Umbilical cord (tissue), 1 donor: ENCODE measurements at regions not wholly inside any gene's neighbourhood (a gene's known extent, or its start where the extent isn't known, plus 50 kb on each side); places are given as distances from the start of the nearest gene placed in this dataset.

ENCODE experiments used
- DNase-seq: peaks from one replicate; pipeline ENCODE4 v3.0.0-alpha.2; 2015; ENCODE audit warnings: low spot score

DNA sequence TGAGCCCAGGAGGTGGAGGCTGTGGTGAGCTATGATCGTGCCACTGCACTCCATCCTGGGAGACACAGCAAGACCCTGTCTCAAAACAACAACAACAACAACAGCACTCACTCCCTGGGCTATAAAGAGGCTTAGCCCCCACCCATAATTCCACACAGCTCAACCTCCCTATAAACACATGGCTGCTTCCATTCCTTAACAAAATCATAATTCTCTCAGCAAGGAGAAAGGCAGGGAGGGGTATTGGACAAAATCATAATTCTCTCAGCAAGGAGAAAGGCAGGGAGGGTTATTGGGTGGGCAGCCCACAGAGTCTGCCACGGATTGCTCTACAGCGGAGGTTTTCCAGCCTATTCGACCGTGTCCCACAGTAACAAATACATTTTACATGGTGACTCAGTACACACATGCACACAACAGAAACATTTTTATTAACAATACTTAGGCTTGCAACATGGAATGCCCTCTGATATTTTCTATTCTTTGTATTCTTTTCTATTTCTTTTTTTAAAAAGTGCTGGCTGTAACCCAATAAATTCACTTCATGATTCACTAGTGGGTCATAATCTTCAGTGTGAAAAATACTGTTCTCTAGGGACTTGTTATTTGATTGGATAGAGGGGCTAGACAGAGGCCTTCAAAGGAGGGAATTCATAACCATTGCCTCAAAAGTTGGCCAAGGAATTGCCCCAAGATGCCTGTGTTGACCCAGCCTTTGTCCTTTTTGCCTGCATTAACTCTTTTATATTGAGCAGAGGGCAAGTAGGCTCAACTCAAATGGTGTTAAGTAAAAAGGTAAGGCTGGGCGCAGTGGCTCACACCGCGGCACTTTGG lies 50.6 kb upstream of the ZMYND8 start:
- DNase-seq: no peak

DNA sequence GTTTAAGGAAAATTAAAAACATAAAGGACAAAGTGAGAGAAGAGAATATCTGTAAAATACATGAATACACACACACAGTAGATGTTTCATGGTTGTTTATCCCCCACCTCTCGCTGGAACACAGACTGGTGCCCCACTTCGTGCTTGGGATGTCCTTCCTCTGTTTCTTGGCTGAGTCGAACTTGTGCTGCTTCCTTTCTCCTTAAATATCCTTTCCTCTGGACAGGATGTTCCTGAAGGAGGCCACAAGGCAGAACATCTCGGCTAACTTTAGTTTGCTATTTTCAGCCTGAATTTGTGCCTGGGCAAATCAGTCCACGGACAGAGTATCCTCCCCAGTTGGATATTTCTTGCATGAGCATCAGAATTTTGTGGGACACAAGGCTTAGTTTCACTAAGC lies 54.7 kb upstream of the ZMYND8 start:
- no peak for DNase-seq

DNA sequence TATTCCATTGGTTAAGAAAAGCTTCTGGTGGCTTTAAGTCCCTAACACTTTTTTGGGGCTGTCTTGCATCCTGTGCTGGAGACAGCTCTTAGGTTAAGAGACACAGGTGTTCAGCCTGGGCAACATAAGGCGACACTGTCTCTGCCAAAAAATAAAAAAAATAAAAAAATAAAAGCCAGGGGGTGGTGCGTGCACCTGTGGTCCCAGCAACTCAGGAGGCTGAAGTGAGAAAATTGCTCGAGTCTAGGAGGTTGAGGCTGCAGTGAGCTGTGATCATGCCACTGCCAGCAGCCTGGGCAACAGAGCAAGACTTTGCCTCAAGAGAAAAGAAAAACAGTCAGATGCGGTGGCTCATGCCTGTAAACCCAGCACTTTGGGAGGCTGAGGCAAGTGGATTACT lies 55.6 kb upstream of the ZMYND8 start:
- DNase-seq: no peak

DNA sequence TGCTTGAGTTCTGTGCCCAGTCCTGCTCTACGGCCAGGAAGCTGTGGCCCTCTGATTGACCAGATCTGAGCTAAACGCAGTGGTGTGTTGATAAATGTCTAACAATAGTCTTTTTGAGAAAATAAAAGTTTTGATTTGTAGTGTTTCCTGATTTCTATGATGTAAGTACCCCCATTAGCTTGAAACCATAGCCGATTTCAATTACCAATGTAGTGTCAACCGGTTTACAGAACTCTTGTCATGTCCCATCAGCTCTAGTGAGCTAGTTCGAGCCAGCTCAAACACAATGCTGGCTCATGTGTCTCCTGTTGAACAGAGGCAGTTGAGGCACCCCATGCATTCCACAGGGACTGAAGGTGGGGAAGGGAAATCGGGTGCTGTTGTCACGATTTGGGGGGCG lies 56.7 kb upstream of the ZMYND8 start:
- no peak for DNase-seq

DNA sequence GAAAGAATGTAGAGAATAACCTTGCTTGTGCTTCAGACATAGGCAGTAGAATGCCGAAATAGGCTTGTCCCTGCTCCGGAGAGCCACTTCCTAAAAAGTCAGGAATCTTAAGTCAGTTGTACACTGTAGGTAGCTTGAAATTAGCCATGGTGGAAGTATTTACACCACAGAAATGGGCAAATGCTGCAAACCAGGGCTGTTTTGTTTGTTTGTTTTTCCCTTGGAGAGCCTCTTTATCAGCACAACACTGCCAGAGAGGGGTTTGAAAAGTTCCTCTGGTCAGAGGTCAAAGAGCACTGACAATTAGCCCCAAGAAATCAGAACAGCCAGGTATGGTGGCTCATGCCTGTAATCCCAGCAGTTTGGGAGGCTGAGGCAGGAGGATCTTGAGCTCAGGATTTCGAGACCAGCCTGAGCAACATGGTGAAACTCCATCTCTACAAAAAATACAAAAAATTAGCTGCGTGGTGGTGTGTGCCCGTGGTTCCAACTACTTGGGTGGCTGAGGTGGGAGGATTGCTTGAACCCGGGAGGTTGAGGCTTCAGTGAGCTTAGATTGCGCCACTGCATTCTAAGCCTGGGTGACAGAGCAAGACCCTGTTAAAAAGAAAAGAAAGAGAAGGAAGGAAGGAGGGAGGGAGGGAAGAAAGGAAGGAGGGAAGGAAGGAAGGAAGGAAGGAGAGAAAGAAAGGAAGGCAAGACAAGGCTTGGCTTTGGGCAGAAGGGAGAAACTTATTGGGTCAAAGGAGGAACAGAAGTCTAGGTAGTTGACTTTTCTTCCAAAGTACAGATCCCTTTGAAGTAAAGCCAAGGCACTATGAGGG lies 61.0 kb upstream of the ZMYND8 start:
- no peak for DNase-seq

DNA sequence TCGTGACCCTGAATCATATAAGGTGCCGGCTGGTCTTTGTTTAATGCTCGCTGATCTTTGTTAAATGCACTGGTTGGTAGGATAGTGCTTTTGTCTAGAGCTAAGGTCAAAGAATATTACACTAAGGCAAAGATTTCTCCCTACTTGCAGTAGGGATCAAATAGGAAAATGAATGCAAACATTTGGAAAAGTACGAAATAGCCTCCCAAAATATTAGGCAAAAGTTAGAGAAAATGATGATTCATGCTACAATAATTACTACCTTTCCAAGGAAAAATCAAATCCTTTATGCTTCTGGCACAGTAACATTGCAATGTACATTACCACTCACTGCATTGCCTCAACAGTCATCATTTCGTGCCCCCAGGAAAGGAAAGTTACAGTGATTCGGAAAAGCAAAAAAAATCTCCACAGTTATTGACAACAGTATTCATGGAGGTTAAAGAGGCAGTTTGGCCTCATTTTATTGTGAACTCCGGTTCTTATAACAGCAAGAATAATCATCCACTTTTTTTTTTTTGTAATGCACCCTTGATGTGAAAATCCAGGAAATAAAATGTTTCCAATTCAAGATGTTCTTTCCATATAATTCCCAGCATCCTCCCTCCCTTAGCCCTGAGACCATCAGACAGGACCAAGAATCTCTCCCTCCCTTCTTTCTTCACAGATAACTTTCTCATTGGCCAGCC lies 61.7 kb upstream of the ZMYND8 start:
- no peak for DNase-seq

DNA sequence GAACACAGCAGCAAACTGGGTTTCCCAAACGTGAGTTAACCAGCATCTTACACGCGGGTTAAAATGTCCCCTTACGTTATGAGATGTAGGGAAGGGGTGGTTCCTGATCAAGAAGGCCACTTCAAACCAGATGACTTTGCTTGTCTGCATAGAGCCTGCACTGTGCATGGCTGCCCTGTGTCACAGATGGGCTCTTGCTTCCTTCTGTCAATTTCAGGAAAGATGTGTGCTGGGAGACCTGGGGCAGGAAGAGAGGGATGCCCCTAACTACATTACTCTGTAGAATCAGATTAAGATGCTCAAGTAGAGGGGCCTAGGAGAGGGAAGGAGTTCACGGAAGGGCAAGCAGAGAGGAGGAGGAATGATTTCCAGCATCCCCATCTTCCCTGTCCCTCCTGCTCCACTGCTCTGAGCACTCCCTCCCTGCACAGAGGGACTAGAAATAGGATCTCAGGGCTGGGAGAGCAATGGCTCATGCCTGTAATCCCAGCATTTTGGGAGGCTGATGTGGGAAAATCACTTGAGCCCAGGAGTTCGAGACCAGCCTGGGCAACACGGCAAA lies 63.5 kb upstream of the ZMYND8 start:
- no peak for DNase-seq

DNA sequence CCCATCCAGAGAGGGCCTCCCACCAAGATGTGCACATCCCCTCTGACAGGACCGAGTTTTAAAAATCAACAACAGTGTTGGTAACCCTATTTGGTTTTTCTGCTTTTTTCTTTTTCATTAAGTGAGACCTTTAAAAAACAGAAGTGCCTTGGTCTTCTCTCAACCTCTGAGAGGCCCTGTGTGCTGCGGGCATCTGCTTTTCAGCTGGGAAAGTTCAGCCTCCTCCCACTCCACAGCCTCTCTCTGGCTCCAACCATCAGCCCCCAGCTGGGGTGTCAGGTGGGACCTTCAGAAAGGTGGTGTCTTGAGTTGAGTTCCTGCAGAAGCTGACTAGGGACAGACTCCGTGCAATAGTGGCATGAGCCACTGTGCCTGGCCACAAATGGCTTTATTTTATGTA lies 64.6 kb upstream of the ZMYND8 start:
- no peak for DNase-seq

DNA sequence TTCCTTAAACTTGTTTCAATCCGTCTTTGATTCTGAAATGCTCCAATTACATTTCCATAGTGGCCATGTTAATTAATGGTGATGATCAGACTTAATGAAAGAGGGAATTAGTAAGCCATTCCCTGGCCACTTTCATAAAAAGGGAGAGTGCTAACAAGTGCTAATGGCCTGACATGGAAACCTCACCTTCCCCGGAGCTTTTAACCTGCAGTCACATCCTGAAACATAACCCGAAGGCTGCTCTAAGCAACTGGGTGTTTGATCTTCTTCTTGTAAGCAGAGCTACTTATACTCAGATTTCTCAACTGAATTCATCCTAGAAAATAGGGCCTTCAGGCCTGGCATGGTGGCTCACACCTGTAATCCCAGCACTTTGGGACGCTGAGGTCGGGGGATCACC lies 67.1 kb upstream of the ZMYND8 start:
- DNase-seq: no peak

DNA sequence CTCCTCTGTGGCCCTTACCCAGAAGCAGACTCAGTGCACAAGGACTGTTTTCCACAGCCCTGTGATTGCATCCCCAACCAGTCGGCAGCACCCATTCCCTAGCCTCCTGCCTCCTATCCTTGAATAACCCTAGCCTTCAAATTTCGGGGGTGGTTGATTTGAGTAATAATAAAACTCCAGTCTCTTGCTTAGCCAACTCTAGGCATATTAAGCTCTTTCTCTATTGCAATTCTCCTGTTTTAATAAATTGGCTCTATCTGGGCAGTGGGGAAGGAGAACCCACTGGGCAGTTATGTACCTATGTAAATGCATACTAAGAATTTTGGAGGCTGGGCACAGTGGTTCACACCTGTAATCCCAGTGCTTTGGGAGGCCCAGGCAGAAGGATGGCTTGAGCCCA lies 70.6 kb upstream of the ZMYND8 start:
- DNase-seq: no peak

DNA sequence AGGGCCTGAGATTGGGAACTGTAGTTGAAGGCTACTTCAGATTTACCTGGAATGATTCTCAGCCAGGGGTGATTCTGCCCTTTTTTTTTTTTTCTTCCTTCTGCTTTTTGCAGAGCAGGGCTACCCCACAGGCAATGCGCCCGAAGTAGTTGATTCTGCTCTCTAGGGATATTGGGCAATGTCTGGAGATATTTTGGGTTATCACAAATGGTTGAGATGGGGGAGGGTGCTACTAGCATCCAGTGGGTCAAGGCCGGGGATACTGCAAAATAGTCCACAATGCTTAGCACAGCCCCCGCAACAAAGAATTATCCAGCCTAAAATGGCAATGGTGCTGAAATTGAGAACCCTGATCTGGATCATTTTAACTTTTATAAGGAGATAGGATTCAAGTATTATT lies 71.2 kb upstream of the ZMYND8 start:
- DNase-seq: no peak

DNA sequence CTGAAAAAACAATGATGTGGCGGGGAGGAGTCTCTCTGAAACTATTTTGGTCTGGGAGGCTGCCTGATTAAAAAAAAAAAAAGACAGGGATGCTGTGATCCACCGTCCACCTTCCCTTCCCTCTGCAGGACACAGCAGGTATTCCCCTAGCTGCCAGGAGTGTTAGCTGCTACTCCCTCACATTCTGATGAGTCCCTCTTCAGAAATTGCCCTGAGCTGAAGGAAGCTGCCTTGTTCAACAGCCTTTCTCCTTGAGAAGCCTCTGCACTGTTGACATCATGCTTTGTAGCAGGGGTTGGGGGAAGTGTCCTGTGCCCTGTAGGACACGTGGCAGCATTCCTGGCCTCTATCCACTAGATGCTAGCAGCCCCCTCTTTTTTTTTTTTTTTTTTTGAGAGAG lies 71.7 kb upstream of the ZMYND8 start:
- no peak for DNase-seq

DNA sequence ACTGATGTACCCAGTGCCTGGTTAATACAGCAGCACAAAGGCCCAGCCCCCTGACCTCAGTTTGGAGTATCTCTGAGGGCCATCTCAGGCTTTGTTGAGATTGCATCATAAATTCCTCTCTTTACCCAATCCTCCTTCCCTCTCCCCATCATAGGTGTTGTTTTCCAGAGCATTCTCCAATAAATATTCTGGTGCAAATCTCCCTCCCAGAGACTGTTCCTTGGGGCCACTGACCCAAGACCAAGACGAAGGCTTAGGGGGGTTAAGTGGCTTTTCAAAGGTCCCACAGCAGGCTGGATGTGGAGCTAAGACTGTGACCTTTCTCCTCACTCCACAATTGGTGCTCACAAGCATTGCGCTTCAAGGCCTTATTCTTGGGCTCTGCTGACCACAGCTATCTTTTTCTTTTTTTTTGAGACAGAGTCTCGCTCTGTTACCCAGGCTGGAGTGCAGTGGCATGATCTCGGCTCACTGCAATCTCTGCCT lies 72.4 kb upstream of the ZMYND8 start:
- DNase-seq: no peak

DNA sequence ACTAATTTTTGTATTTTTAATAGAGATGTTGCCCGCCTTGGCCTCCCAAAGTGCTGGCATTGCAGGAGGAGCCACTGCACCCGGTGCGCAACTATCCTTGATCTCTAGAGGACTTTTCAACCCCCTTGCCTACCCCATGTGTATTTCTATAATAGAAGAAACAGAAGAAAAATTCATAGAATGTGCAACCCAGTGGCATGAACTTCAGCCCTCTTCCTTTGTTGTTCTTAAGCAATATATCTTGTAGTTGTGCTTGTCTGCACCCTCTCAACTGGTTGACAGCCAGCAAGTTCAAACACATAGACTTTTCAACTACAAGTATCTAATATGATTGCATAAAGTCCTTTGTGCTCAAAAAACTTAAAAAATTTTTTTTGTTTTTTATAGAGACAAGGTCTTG lies 72.3 kb upstream of the NCOA3 start:
- peak; percentile 71 for DNase-seq

DNA sequence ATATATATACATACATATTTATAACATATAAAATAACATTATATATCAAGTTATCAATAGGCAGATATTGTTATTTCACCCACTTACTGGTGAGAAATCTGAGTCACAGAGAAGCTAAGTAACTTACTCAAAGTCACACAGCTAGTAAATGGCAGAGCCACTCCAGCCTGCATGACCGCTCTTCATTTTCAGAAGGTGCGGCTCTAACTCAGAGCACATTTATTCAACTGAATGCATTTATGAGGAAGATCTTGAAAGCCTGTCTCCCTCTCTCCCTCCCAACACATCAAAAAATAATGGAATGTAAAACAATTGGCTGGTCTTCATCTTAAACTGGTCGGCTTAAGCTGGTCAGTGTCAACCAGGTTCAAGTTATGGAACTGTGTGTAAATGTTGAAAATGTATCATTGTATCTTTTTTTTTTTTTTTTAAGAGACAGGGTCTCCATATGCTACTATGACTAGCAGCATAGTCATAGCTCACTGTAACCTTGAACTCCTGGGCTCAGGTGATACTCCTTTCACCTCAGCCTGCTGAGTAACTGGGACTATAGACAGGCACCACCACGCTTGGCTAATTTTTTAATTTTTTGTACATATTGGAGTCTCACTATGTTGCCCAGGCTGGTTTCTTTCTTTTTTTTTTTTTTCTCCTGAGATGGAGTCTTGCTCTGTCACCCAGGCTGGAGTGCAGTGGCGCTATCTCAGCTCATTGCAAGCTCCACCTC lies 70.7 kb upstream of the NCOA3 start:
- DNase-seq: no peak

DNA sequence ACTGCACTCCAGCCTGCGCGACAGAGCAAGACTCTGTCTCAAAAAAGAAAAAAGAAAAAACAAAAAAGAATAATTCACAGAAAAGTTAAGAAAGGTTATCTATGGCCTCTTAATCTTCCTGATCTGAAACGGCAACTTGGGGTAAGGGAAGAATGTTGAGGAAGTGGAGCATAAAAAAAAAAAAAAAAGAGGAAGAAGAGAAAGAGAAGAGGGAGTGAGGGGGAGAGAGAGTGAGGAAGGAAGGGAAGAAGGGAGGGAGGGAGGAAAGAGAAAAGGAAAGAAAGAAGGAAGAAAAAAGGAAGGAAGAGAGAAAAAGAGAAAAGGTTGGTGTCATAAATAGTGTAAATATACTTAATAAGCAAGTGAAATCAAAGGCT lies 68.9 kb upstream of the NCOA3 start:
- no peak for DNase-seq

DNA sequence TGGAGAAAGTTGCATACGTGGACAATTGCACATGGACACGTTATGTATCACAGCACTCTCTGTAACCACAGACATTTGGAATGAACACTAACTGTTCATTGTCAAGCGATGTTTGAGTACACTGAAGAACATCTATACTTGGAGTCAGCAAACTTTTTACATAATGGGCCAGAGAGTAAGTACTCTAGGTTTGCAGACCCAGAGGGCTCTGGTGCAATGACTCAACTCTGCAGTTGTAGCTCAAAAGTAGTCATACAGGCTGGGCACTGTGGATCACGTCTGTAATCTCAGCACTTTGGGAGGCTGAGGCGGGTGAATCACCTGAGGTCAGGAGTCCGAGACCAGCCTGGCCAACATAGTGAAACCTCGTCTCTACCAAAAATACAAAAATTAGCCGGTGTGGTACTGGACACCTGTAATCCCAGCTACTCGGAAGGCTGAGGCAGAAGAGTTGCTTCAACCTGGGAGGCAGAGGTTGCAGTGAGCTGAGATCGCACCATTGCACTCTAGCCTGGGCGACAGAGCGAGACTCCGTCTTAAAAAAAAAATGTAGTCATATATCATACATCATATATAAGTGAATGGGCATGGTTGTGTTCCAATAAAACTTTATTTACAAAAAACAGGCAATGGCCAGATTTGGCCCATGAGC lies 67.4 kb upstream of the NCOA3 start:
- DNase-seq: peak; percentile 47

DNA sequence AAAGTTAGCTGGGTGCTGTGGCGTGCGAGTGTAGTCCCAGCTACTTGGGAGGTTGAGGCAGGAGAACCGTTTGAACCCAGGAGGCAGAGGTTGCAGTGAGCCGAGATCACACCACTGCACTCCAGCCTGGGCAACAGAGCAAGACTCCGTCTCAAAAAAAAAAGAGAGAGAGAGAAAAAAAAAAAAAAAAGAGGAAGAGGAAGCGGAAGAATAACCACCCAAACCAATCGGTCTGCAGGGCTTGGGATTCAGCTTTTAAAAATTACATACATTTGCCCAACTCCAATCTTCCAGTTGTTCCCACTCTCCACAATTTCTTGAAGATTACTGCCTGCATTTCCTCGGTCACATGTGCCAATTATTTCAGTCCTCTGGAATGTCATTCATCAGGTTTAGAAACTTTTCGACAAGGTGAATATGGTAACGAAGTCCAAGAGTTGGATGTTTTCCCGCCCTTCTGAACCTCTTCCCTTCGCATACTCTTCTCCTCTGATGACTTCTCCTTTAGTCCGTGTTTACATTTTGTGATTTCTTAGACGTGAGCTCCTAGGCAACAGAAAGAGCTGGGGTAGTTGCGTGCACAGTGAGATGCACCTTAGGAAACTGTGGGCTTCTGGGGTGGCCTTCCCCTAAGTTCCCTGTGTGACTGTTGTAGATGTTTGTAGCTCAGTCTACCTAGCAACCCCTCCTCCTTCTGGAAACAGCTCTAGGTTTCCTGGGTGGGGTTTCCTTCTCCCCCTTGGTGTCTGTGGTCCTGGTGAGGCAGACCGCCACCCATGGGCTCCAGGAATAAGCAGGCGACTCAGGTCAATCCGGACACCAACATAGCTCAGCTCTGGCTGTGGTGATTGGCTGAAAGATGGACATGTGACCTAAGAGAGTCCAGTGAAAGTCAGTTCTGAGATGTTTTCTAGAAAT lies 63.0 kb upstream of the NCOA3 start:
- DNase-seq: peak; percentile 49

DNA sequence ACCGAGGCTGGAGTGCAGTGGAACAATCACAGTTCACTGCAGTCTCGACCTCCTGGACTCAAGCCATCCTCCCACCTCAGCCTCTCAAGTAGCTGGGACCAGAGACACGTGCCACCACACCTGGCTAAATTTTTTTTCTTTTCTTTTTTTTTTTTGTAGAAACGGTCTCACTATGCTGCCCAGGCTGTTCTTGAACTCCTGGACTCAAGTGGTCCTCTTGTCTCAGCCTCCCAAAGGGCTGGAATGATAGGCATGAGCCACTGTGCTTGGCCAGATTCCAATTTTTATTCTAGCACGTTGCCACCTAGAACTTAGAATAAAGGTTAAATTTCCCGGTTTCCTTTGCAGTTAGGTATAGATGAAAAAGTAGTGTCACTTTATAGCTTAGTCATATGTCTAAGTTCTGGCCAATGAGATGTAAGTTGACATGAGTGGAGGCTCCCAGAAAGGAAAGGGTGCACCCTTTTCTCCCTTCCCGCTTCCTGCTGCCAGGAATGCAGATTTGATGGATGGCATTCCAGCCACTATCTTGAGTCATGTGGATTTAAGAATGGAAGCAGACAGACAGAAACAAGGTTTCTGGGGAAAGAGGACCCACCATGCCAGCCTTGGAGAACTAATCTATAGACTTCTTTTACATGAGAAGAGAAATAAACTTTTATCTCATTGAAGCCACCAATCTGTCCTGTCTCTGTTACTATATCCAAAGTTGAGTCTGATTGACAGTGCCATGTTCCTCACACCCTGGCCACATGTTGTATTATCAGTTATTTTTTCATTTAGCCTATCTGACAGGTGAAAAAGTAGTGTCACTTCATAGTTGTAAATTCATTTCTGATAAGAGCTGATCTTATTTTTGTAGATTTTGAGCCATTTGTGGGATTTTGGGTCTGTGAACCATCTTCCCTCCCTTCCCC lies 60.6 kb upstream of the NCOA3 start:
- no peak for DNase-seq
